ENCODE measurements at regions not wholly inside any gene's neighbourhood (a gene's known extent, or its start where the extent isn't known, plus 50 kb on each side); places are given as distances from the start of the nearest gene placed in this dataset.

DNA sequence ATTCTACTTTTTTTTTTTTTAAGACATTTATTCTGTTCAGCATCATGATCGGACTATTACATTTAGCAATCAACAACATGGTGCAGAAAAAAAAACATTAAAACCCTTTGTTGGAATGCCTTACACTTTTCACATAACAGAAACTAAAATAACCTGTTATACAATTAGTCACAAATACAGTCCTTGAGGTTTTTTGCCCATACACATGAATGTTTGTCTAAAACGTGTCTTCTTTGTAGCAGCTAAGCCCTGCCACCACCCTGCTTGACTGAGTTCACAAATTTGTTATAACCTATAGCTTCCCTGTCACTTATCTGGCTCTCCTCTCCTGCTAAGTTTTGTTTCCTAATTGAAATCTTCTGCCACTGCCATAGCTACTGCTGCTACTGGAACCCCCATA, 75.4 kb upstream of the ARHGAP20 start:
- H2BK15ac ChIP-seq (ENCODE audit: low read depth, low read length) = no peak overlapping the region
- no peak overlapping the region for H3K4ac ChIP-seq (ENCODE audit: low read depth, low read length)
- no peak overlapping the region for H3K23ac ChIP-seq (ENCODE audit: insufficient read length, low read depth, low read length)
- peaks cover 0 to under 1% of the 10 kb centered on the region in 2 experiments; a peak in 2 of 4 replicates for H3K4me1 Mint-ChIP-seq
- H3K27ac ChIP-seq (ENCODE audit: insufficient read length, low read depth, low read length) = no peak overlapping the region
- no peak overlapping the region for H2BK12ac ChIP-seq (ENCODE audit: insufficient read length, low read depth, low read length)
- H4K5ac ChIP-seq (ENCODE audit: insufficient read length, low read depth, low read length) = no peak overlapping the region
- H4K91ac ChIP-seq (ENCODE audit: insufficient read length, low read depth, low read length) = no peak overlapping the region
- H3K79me2 ChIP-seq (ENCODE audit: insufficient read depth, low read length) = no peaks in the 10 kb centered on the region
- H3K9me3 Mint-ChIP-seq = peaks cover 11 to 18% of the 10 kb centered on the region in 2 experiments; a peak in 4 of 5 replicates
- no peak overlapping the region for H3K18ac ChIP-seq (ENCODE audit: insufficient read length, low read depth, low read length)
- peaks cover 0 to 7% (median 0%) of the 10 kb centered on the region in 3 experiments; a peak in 1 of 7 replicates for H3K36me3 Mint-ChIP-seq (ENCODE audit: insufficient read depth in 1 of 3, low read depth in 3 of 3)
- H3K4me3 Mint-ChIP-seq = no peak overlapping the region
- H3K9me3 ChIP-seq (ENCODE audit: control insufficient read depth, low read depth, low read length) = peaks cover 7% of the 10 kb centered on the region
- no peak overlapping the region for H3K14ac ChIP-seq (ENCODE audit: insufficient read depth, low read length)
- no peak overlapping the region for H3T11ph ChIP-seq (ENCODE audit: low read length)
- H2BK5ac ChIP-seq (ENCODE audit: insufficient read length, low read length) = no peak overlapping the region
- no peak overlapping the region for H4K8ac ChIP-seq (replicated peaks; ENCODE audit: insufficient read length, low read depth, low read length)
- H3K79me1 ChIP-seq (ENCODE audit: insufficient read depth, low read depth, low read length, poor library complexity, severe bottlenecking) = no peaks in the 10 kb centered on the region
- H3K4me1 ChIP-seq (ENCODE audit: insufficient read depth, low read length) = no peaks in the 10 kb centered on the region
- no peak overlapping the region for H2AK5ac ChIP-seq (ENCODE audit: insufficient read length, low read length)
- no peaks in the 10 kb centered on the region for H4K20me1 ChIP-seq (ENCODE audit: control insufficient read depth, insufficient read depth, insufficient read length)
- H3K9ac ChIP-seq (ENCODE audit: extremely low read depth, insufficient read length, low read length) = no peak overlapping the region
- H3K4me2 ChIP-seq (ENCODE audit: insufficient read depth, insufficient read length, low read length) = no peak overlapping the region
- no peaks in the 10 kb centered on the region for H3K27me3 ChIP-seq (ENCODE audit: insufficient read depth, low read length)
- no peak overlapping the region for H3K27ac Mint-ChIP-seq
- no peak overlapping the region for H2AFZ ChIP-seq (ENCODE audit: low read length)
- no peak for DNase-seq
- no peak overlapping the region for H3K56ac ChIP-seq (ENCODE audit: insufficient read length, low read depth, low read length)
- H3K27me3 Mint-ChIP-seq (ENCODE audit: low read depth) = no peaks in the 10 kb centered on the region; the same call in none of the 2 replicates
- no peak overlapping the region for H2BK120ac ChIP-seq (ENCODE audit: low read depth, low read length, poor library complexity, severe bottlenecking)
- no CpG with 5 or more reads among the region's 2 CpGs for WGBS (ENCODE audit: extremely low coverage, insufficient read length, low lambda C conversion rate)
- H3K23me2 ChIP-seq (ENCODE audit: insufficient read length, low read depth, low read length, poor library complexity, severe bottlenecking) = no peaks in the 10 kb centered on the region
- TF ChIP-seq, protein P1, sequence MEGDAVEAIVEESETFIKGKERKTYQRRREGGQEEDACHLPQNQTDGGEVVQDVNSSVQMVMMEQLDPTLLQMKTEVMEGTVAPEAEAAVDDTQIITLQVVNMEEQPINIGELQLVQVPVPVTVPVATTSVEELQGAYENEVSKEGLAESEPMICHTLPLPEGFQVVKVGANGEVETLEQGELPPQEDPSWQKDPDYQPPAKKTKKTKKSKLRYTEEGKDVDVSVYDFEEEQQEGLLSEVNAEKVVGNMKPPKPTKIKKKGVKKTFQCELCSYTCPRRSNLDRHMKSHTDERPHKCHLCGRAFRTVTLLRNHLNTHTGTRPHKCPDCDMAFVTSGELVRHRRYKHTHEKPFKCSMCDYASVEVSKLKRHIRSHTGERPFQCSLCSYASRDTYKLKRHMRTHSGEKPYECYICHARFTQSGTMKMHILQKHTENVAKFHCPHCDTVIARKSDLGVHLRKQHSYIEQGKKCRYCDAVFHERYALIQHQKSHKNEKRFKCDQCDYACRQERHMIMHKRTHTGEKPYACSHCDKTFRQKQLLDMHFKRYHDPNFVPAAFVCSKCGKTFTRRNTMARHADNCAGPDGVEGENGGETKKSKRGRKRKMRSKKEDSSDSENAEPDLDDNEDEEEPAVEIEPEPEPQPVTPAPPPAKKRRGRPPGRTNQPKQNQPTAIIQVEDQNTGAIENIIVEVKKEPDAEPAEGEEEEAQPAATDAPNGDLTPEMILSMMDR (conservative IDR thresholded peaks at IDR 0.05) = no peak
- no peak overlapping the region for H2BK20ac ChIP-seq (ENCODE audit: low read depth, low read length, poor library complexity, severe bottlenecking)
